Panc1 (cell line): ENCODE measurements at regions not wholly inside any gene's neighbourhood (a gene's known extent, or its start where the extent isn't known, plus 50 kb on each side); places are given as distances from the start of the nearest gene placed in this dataset.

Source experiments
- CTCF ChIP-seq: fragments of 450-650 bp; IDR thresholded peaks from 2 replicates; pipeline ENCODE4 v1.5.1; 2017; ENCODE audit warnings: mild to moderate bottlenecking
- REST ChIP-seq, 2 experiments: IDR thresholded peaks; 2 replicates each; pipeline ENCODE4 v1.6.1; 2011 to 2012; ENCODE audit warnings: low read depth in 2 of 2, control low read depth in 1 of 2, low read length in 1 of 2, mild to moderate bottlenecking in 1 of 2, moderate library complexity in 1 of 2; ENCODE audit not compliant: insufficient read depth in 1 of 2
- SIN3A ChIP-seq: IDR thresholded peaks from 2 replicates; pipeline ENCODE4 v1.6.1; 2012; ENCODE audit warnings: low read depth, mild to moderate bottlenecking, low read length, moderate library complexity, borderline replicate concordance; ENCODE audit not compliant: insufficient read depth
- TCF7L2 ChIP-seq: IDR thresholded peaks from 2 replicates; pipeline ENCODE4 v1.6.1; 2011; ENCODE audit warnings: mild to moderate bottlenecking, low read depth, low read length, inconsistent platforms

GRCh38 chr3:164818318-164818717 lies 260.0 kb downstream of the SI start:
- no peak for TF ChIP-seq CTCF
- TF ChIP-seq REST (IDR thresholded peaks at IDR 0.05; ENCODE audit: insufficient read depth in 1 of 2, low read depth in 2 of 2, low read length in 1 of 2) = no peak
- TF ChIP-seq TCF7L2 = no peak
- no peak for TF ChIP-seq SIN3A
